ENCODE measurements at regions not wholly inside any gene's neighbourhood (a gene's known extent, or its start where the extent isn't known, plus 50 kb on each side); places are given as distances from the start of the nearest gene placed in this dataset.

DNA sequence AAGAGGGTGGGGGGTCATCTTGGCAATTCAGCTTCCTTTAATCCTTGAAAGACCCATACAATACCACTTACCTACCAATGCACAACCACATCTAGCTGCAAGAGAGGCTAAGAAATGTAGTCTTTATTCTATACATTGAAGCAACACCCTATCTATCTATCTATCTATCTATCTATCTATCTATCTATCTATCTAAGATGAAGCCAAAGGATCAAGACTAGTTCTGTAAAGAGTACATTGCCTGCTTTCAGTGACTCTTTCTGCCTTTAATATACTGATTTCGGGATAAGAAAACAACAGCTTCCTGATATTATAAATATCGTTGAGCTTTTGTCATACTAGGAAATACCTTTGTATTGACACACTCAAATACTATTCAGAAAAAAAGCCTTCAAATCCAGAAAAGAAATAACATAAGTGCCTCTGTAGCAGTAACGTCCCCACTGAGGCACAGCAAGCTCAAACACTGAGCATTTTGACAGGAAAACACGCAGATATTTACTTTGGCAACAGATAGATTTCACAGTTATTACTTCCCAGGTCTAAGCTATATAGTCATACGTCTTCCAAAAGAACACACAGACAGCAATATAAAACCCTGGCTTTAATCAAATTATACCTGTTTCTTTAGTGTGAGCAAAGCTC lies 139.4 kb upstream of the SERTAD2 start:
- intact Hi-C loops (cut with micrococcal nuclease; ENCODE audit: unreplicated experiment) (loop anchor here (1.0 kb wide), 2 partner anchors 142 to 147 kb away; no protein-coding TSS in a partner anchor), in situ Hi-C loops (cut with HindIII; ENCODE audit: extremely low pct_ligation_motif_present, low pct_unique_long_range_greater_than_20kb) (no loop called here)
- no peaks in the 10 kb centered on the region for H4K20me1 ChIP-seq (ENCODE audit: insufficient read depth, low read length)
- H3K4me1 ChIP-seq (ENCODE audit: insufficient read depth, low read length), result peaks cover 19% of the 10 kb centered on the region
- no peak overlapping the region for H3K9ac ChIP-seq (ENCODE audit: insufficient read depth, low read depth, low read length)
- no peaks in the 10 kb centered on the region for H3K79me2 ChIP-seq (ENCODE audit: insufficient read depth, low read length)
- ChIA-PET POLR2A (interaction anchor here (1.0 kb wide), 1 partner anchor 9 kb away, joined by 5 read pairs; no protein-coding TSS in a partner anchor), CTCF (ENCODE audit: low intra/inter-chr PET ratio, low total read pairs) (no interaction called here)
- no peak overlapping the region for H3K27ac ChIP-seq (ENCODE audit: extremely low read length, insufficient read depth, low read length)
- peaks cover 0 to 31% of the 10 kb centered on the region in 2 experiments; a peak in 3 of 5 replicates for H3K27me3 ChIP-seq (ENCODE audit: control insufficient read depth in 1 of 2, insufficient read depth in 2 of 2, low read length in 2 of 2)
- DNase-seq (ENCODE audit: low spot score) (no peak), ATAC-seq (no peak), FAIRE-seq (no peak)
- no TSS peak for BruUV-seq (replicated peaks)
- TF ChIP-seq HIVEP1 (CRISPR knock-in tag; IDR thresholded peaks at IDR 0.05) (no peak), ZNF292 (CRISPR knock-in tag; IDR thresholded peaks at IDR 0.05; ENCODE audit: borderline replicate concordance, low read depth) (no peak), PTBP1 (IDR thresholded peaks at IDR 0.05; ENCODE audit: low read depth, low read length, poor library complexity, severe bottlenecking) (no peak), ZNF180 (CRISPR knock-in tag; IDR thresholded peaks at IDR 0.05; ENCODE audit: borderline replicate concordance, low read depth) (no peak), FLYWCH1 (CRISPR knock-in tag; IDR thresholded peaks at IDR 0.05) (no peak), HHEX (CRISPR knock-in tag; IDR thresholded peaks at IDR 0.05) (no peak), TEAD2 (CRISPR knock-in tag; IDR thresholded peaks at IDR 0.05) (no peak), ZNF275 (CRISPR knock-in tag; IDR thresholded peaks at IDR 0.05; ENCODE audit: borderline replicate concordance) (no peak), ZBED4 (CRISPR knock-in tag; IDR thresholded peaks at IDR 0.05; ENCODE audit: borderline replicate concordance) (no peak), MIER3 (CRISPR knock-in tag; IDR thresholded peaks at IDR 0.05; ENCODE audit: borderline replicate concordance) (no peak), ZUFSP (CRISPR knock-in tag; IDR thresholded peaks at IDR 0.05; ENCODE audit: borderline replicate concordance) (no peak), ZNF552 (CRISPR knock-in tag; IDR thresholded peaks at IDR 0.05; ENCODE audit: borderline replicate concordance) (no peak), SP1 (IDR thresholded peaks at IDR 0.05) (no peak), SP1 (CRISPR knock-in tag; IDR thresholded peaks at IDR 0.05) (no peak)
- TF ChIP-seq, protein P1, sequence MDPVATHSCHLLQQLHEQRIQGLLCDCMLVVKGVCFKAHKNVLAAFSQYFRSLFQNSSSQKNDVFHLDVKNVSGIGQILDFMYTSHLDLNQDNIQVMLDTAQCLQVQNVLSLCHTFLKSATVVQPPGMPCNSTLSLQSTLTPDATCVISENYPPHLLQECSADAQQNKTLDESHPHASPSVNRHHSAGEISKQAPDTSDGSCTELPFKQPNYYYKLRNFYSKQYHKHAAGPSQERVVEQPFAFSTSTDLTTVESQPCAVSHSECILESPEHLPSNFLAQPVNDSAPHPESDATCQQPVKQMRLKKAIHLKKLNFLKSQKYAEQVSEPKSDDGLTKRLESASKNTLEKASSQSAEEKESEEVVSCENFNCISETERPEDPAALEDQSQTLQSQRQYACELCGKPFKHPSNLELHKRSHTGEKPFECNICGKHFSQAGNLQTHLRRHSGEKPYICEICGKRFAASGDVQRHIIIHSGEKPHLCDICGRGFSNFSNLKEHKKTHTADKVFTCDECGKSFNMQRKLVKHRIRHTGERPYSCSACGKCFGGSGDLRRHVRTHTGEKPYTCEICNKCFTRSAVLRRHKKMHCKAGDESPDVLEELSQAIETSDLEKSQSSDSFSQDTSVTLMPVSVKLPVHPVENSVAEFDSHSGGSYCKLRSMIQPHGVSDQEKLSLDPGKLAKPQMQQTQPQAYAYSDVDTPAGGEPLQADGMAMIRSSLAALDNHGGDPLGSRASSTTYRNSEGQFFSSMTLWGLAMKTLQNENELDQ (CRISPR knock-in tag; IDR thresholded peaks at IDR 0.05; ENCODE audit: borderline replicate concordance), result no peak
- no peak overlapping the region for H3K4me3 ChIP-seq (replicated peaks in 1 of 3; ENCODE audit: insufficient read depth in 1 of 3, low read depth in 2 of 3, low read length in 3 of 3)
- no peak overlapping the region for H2AFZ ChIP-seq (ENCODE audit: low read length)
- no peaks in the 10 kb centered on the region for H3K36me3 ChIP-seq (replicated peaks in 1 of 2; ENCODE audit: control insufficient read depth in 1 of 2, insufficient read depth in 2 of 2, low read length in 2 of 2)
- no peak overlapping the region for H3K4me2 ChIP-seq (ENCODE audit: low read depth, low read length)
- no peaks in the 10 kb centered on the region for H3K9me3 ChIP-seq (ENCODE audit: low read length)
- WGBS (ENCODE audit: low lambda C conversion rate), result 23% methylated on average over 5 of the region's 5 CpGs

Measured in HepG2 (cell line).